Neural progenitor cell (in vitro differentiated cells): ENCODE measurements at regions not wholly inside any gene's neighbourhood (a gene's known extent, or its start where the extent isn't known, plus 50 kb on each side); places are given as distances from the start of the nearest gene placed in this dataset.
A peak's percentile ranks its signal among the peaks of the same experiment; 100 is the strongest.

Experiments used
- DNase-seq: peaks from one replicate; pipeline ENCODE4 v3.0.0-alpha.2; 2016; ENCODE audit warnings: low spot score
- H2AFZ ChIP-seq: fragments of 200-600 bp; sonication (generic); replicated peaks from 2 replicates; pipeline ENCODE4 v1.6.1; 2016; ENCODE audit warnings: antibody characterized with exemption
- H3F3A ChIP-seq: fragments of 200-600 bp; sonication (generic); 2 replicates; pipeline ENCODE4 v1.6.1; 2016; ENCODE audit warnings: antibody characterized with exemption, low read depth
- H3K27ac ChIP-seq: fragments of 200-600 bp; sonication (generic); 2 replicates; pipeline ENCODE4 v1.5.1; 2016; ENCODE audit warnings: mild to moderate bottlenecking
- H3K27me3 ChIP-seq: fragments of 200-600 bp; sonication (generic); 2 replicates; pipeline ENCODE4 v1.6.1; 2016; ENCODE audit warnings: mild to moderate bottlenecking, moderate library complexity
- H3K36me3 ChIP-seq: fragments of 200-600 bp; sonication (generic); 2 replicates; pipeline ENCODE4 v1.5.1; 2016
- H3K4me1 ChIP-seq: fragments of 200-600 bp; sonication (generic); 2 replicates; pipeline ENCODE4 v1.6.1; 2016; ENCODE audit warnings: mixed run types
- H3K4me2 ChIP-seq: fragments of 200-600 bp; sonication (generic); 2 replicates; pipeline ENCODE4 v1.6.1; 2016
- H3K4me3 ChIP-seq: fragments of 200-600 bp; sonication (generic); 2 replicates; pipeline ENCODE4 v1.5.1; 2016
- H3K79me2 ChIP-seq: fragments of 200-600 bp; sonication (generic); 2 replicates; pipeline ENCODE4 v1.6.1; 2016; ENCODE audit warnings: low read depth
- H3K9ac ChIP-seq: fragments of 200-600 bp; sonication (generic); 2 replicates; pipeline ENCODE4 v1.6.1; 2016
- H3K9me3 ChIP-seq: fragments of 200-600 bp; sonication (generic); 2 replicates; pipeline ENCODE4 v1.5.1; 2016; ENCODE audit warnings: low read depth
- H4K20me1 ChIP-seq: fragments of 200-600 bp; sonication (generic); 2 replicates; pipeline ENCODE4 v1.6.1; 2016; ENCODE audit warnings: low read depth
- H3K27ac Mint-ChIP-seq: 3 replicates; pipeline ENCODE4 v1.8.0; 2021; ENCODE audit warnings: mixed read lengths
- H3K27me3 Mint-ChIP-seq: 2 replicates; pipeline ENCODE4 v1.8.0; 2022; ENCODE audit warnings: low read depth, mild to moderate bottlenecking, inconsistent platforms, moderate library complexity, mixed read lengths; ENCODE audit not compliant: insufficient read depth
- H3K36me3 Mint-ChIP-seq: 3 replicates; pipeline ENCODE4 v1.8.0; 2021; ENCODE audit warnings: mixed read lengths
- H3K4me1 Mint-ChIP-seq: 3 replicates; pipeline ENCODE4 v1.8.0; 2021; ENCODE audit warnings: mixed read lengths
- H3K4me3 Mint-ChIP-seq: 3 replicates; pipeline ENCODE4 v1.8.0; 2021; ENCODE audit warnings: mild to moderate bottlenecking, moderate library complexity, mixed read lengths
- H3K9me3 Mint-ChIP-seq: 3 replicates; pipeline ENCODE4 v1.8.0; 2020; ENCODE audit warnings: mixed read lengths
- EZH2 ChIP-seq: fragments of 200-600 bp; sonication (generic); IDR thresholded peaks from 2 replicates; pipeline ENCODE4 v1.6.1; 2017; ENCODE audit warnings: antibody characterized with exemption, mild to moderate bottlenecking, moderate library complexity
- EZH2phosphoT487 ChIP-seq: fragments of 200-600 bp; sonication (generic); IDR thresholded peaks from 2 replicates; pipeline ENCODE4 v1.6.1; 2017; ENCODE audit warnings: antibody characterized with exemption
- TF ChIP-seq, protein P1 (sequence below): fragments of 200-600 bp; sonication (generic); IDR thresholded peaks from 2 replicates; pipeline ENCODE4 v1.5.1; 2017; ENCODE audit warnings: antibody characterized with exemption, mild to moderate bottlenecking

DNA sequence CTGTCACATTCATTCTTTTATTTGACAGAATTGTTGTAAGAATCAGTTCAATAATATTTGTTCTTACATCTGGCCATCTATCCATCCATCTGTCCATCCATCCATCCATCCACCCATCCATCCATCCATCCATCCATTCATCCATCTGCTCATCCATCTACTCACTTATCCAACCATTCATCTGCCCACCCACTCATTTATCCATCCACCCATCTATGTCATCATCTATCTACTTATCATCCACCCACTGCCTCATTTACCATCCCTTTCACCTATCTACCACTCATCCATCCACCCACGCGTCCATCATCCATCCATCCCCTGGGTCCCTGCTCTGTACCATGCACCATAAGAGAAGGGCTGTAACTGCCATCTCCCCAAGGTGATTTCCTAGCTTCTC is 134.1 kb downstream of the FOXD2 start:
- Histone ChIP-seq H3K27ac (no peak overlapping the region), H2AFZ (no peak overlapping the region), H3K36me3 (no peaks in the 10 kb centered on the region), H3K79me2 (no peaks in the 10 kb centered on the region), H3K9ac (no peak overlapping the region), H3K9me3 (no peaks in the 10 kb centered on the region), H3K4me2 (no peak overlapping the region), H3K27me3 (no peaks in the 10 kb centered on the region), H3K4me1 (peaks cover 13% of the 10 kb centered on the region), H3F3A (no peaks in the 10 kb centered on the region), H4K20me1 (no peaks in the 10 kb centered on the region), H3K4me3 (no peak overlapping the region)
- H3K36me3 Mint-ChIP-seq, result no peaks in the 10 kb centered on the region
- H3K4me1 Mint-ChIP-seq, result peaks cover 35% of the 10 kb centered on the region
- H3K4me3 Mint-ChIP-seq, result no peak overlapping the region
- no peak overlapping the region for H3K27ac Mint-ChIP-seq
- TF ChIP-seq EZH2, result no peak
- TF ChIP-seq, protein P1, sequence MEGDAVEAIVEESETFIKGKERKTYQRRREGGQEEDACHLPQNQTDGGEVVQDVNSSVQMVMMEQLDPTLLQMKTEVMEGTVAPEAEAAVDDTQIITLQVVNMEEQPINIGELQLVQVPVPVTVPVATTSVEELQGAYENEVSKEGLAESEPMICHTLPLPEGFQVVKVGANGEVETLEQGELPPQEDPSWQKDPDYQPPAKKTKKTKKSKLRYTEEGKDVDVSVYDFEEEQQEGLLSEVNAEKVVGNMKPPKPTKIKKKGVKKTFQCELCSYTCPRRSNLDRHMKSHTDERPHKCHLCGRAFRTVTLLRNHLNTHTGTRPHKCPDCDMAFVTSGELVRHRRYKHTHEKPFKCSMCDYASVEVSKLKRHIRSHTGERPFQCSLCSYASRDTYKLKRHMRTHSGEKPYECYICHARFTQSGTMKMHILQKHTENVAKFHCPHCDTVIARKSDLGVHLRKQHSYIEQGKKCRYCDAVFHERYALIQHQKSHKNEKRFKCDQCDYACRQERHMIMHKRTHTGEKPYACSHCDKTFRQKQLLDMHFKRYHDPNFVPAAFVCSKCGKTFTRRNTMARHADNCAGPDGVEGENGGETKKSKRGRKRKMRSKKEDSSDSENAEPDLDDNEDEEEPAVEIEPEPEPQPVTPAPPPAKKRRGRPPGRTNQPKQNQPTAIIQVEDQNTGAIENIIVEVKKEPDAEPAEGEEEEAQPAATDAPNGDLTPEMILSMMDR, result no peak
- no peak for TF ChIP-seq EZH2phosphoT487
- no peak for DNase-seq
- H3K27me3 Mint-ChIP-seq, result peaks cover 21% of the 10 kb centered on the region
- H3K9me3 Mint-ChIP-seq, result no peaks in the 10 kb centered on the region

DNA sequence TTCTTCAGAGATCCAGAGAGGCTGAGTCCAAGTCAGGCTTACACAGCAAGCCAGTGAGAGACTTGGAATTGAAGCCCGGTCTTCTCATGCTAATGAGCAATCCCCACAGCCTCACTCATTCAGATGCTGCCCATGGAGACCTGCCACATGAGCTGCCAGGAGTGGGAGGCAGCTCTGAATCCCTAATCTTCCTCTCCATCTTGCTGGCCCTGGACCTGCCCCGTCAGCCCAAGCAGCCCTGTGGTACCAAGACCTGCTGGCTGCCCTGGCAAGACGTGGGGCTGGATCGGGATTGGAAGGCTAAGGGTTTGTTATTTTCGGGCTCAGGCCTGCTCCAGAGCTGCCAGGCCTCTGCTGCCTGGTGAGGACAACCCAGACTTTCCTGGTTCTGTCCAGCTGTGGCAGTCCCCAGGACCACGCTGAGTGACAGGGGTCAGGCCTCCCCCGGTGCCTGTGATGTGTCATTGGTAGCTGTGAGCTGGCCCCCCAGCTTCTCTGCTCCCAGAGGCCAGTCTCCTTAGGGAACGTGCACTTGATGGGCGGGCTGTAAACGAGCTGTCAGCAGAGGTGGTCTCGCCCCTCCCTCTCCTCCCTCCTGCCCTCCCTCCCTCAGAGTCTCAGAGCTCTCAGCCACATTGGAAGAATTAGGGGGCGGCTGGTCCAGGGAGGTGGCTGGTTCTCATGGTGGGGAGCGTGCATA is 135.0 kb downstream of the FOXD2 start:
- Histone ChIP-seq H3K79me2 (no peaks in the 10 kb centered on the region), H3K27ac (no peak overlapping the region), H3K4me2 (no peak overlapping the region), H3K36me3 (no peaks in the 10 kb centered on the region), H3F3A (no peaks in the 10 kb centered on the region), H3K4me1 (peaks cover 13% of the 10 kb centered on the region), H2AFZ (no peak overlapping the region), H4K20me1 (no peaks in the 10 kb centered on the region), H3K27me3 (no peaks in the 10 kb centered on the region), H3K9me3 (no peaks in the 10 kb centered on the region), H3K4me3 (no peak overlapping the region), H3K9ac (no peak overlapping the region)
- H3K36me3 Mint-ChIP-seq, result no peaks in the 10 kb centered on the region
- H3K27me3 Mint-ChIP-seq, result peaks cover 28% of the 10 kb centered on the region
- no peak overlapping the region for H3K4me3 Mint-ChIP-seq
- DNase-seq, result peak; percentile 39
- peaks cover 37% of the 10 kb centered on the region for H3K4me1 Mint-ChIP-seq
- H3K27ac Mint-ChIP-seq, result no peak overlapping the region
- TF ChIP-seq EZH2 (no peak), EZH2phosphoT487 (no peak)
- TF ChIP-seq, protein P1, result no peak
- H3K9me3 Mint-ChIP-seq, result no peaks in the 10 kb centered on the region

DNA sequence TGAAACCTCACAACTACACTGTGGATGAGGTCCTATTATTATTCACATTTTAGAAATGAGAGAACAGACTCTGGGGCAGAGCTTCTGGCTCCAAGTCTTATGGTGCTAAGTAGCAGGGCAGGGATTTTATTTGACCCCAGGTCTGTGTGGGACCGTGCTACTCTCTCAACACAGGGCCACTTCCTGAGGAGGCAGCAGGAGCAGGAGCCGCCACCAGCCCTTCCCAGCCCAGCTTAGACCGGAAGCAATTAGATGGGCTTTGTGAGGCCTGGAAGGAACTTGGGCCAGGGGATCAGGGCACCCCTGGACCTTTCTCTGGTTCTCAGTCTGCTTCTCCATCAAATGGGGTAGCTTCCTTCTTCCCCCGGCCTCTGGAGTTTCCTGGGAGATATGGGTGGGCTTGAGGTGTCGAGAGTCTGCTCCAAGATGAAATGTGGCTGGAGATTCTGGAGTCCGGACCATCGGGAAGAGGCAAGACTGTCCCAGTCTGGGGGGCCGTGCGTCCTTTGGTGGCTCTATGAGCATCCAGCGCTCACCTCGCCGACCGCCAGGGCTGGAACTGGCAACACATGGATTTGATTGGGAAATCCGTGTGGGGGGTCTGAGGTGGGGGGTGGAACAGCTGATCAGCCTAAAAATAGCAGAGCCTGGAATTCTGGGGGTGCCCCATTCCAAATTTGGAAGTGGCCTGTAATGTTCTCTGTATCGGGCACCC is 136.8 kb downstream of the FOXD2 start:
- TF ChIP-seq EZH2phosphoT487 (no peak), EZH2 (no peak)
- TF ChIP-seq, protein P1, result no peak
- DNase-seq, result no peak
- no peak overlapping the region for H3K27ac ChIP-seq
- no peaks in the 10 kb centered on the region for H3K9me3 ChIP-seq
- no peaks in the 10 kb centered on the region for H3K27me3 ChIP-seq
- no peak overlapping the region for H3K4me3 ChIP-seq
- peaks cover 23% of the 10 kb centered on the region for H3K27me3 Mint-ChIP-seq
- H3K36me3 ChIP-seq, result no peaks in the 10 kb centered on the region
- H3K4me1 Mint-ChIP-seq, result peaks cover 40% of the 10 kb centered on the region
- H3K9ac ChIP-seq, result no peak overlapping the region
- no peaks in the 10 kb centered on the region for H4K20me1 ChIP-seq
- no peaks in the 10 kb centered on the region for H3K36me3 Mint-ChIP-seq
- H3F3A ChIP-seq, result no peaks in the 10 kb centered on the region
- no peak overlapping the region for H2AFZ ChIP-seq
- peaks cover 13% of the 10 kb centered on the region for H3K4me1 ChIP-seq
- no peak overlapping the region for H3K4me2 ChIP-seq
- no peaks in the 10 kb centered on the region for H3K79me2 ChIP-seq
- H3K4me3 Mint-ChIP-seq, result no peak overlapping the region
- no peak overlapping the region for H3K27ac Mint-ChIP-seq
- no peaks in the 10 kb centered on the region for H3K9me3 Mint-ChIP-seq
